ENCODE measurements at regions not wholly inside any gene's neighbourhood (a gene's known extent, or its start where the extent isn't known, plus 50 kb on each side); places are given as distances from the start of the nearest gene placed in this dataset.

GRCh38 chr3:3468596-3468995 lies 289.1 kb upstream of the CRBN start:
- TF ChIP-seq CTCF (conservative IDR thresholded peaks at IDR 0.05) (no peak), ZFX (IDR thresholded peaks at IDR 0.05) (no peak)

All from C4-2B (cell line).